Smooth muscle cell (in vitro differentiated cells): ENCODE measurements at regions not wholly inside any gene's neighbourhood (a gene's known extent, or its start where the extent isn't known, plus 50 kb on each side); places are given as distances from the start of the nearest gene placed in this dataset.

Source experiments
- DNase-seq: peaks from one replicate; lab custom pipeline; 2025; ENCODE audit not compliant: unreplicated experiment; lab: John Stamatoyannopoulos, UW
- H2AFZ ChIP-seq: fragments of 200-600 bp; sonication (generic); 2 replicates; pipeline ENCODE4 v1.6.0; 2016; ENCODE audit warnings: antibody characterized with exemption, low read depth, mild to moderate bottlenecking
- H3F3A ChIP-seq: fragments of 200-600 bp; sonication (generic); 2 replicates; pipeline ENCODE4 v1.6.0; 2017; ENCODE audit warnings: antibody characterized with exemption, low read depth
- H3K27ac ChIP-seq: fragments of 200-600 bp; sonication (generic); 2 replicates; pipeline ENCODE4 v1.5.1; 2016; ENCODE audit warnings: low read depth, mild to moderate bottlenecking
- H3K27me3 ChIP-seq: fragments of 200-600 bp; sonication (generic); 2 replicates; pipeline ENCODE4 v1.6.1; 2016; ENCODE audit warnings: low read depth, mild to moderate bottlenecking
- H3K36me3 ChIP-seq: fragments of 200-600 bp; sonication (generic); 2 replicates; pipeline ENCODE4 v1.5.1; 2016; ENCODE audit warnings: low read depth
- H3K4me1 ChIP-seq: fragments of 200-600 bp; sonication (generic); 2 replicates; pipeline ENCODE4 v1.5.1; 2016; ENCODE audit warnings: low read depth
- H3K4me2 ChIP-seq: fragments of 200-600 bp; sonication (generic); 2 replicates; pipeline ENCODE4 v1.6.0; 2016; ENCODE audit warnings: mild to moderate bottlenecking
- H3K4me3 ChIP-seq: fragments of 200-600 bp; sonication (generic); 2 replicates; pipeline ENCODE4 v1.5.1; 2016; ENCODE audit warnings: mild to moderate bottlenecking
- H3K79me2 ChIP-seq: fragments of 200-600 bp; sonication (generic); 2 replicates; pipeline ENCODE4 v1.6.0; 2016; ENCODE audit warnings: low read depth, mild to moderate bottlenecking
- H3K9ac ChIP-seq: fragments of 200-600 bp; sonication (generic); 2 replicates; pipeline ENCODE4 v1.6.0; 2016; ENCODE audit warnings: low read depth
- H3K9me3 ChIP-seq: fragments of 200-600 bp; sonication (generic); replicated peaks from 2 replicates; pipeline ENCODE4 v1.5.1; 2016; ENCODE audit warnings: low read depth
- H4K20me1 ChIP-seq: fragments of 200-600 bp; sonication (generic); 2 replicates; pipeline ENCODE4 v1.6.0; 2016; ENCODE audit warnings: low read depth
- CTCF ChIP-seq: fragments of 200-600 bp; sonication (generic); IDR thresholded peaks from 2 replicates; pipeline ENCODE4 v1.5.1; 2017; ENCODE audit warnings: borderline replicate concordance, mild to moderate bottlenecking, antibody characterized with exemption; ENCODE audit not compliant: insufficient read depth, poor library complexity, severe bottlenecking
- WGBS: methylation state at CpG from one replicate; pipeline ENCODE4 v1.1.7; 2016; ENCODE audit warnings: low lambda C conversion rate; 5-methylcytosine and 5-hydroxymethylcytosine counted together

GRCh38 chr18:78677483-78678317 is 301.9 kb upstream of the SALL3 start:
- Histone ChIP-seq H3K36me3 (no peaks in the 10 kb centered on the region), H3K4me2 (no peak overlapping the region), H3K4me1 (no peaks in the 10 kb centered on the region)

GRCh38 chr18:78678318-78678695 is 301.3 kb upstream of the SALL3 start:
- no peak overlapping the region for H3K27ac ChIP-seq
- no peaks in the 10 kb centered on the region for H3K4me1 ChIP-seq
- H3F3A ChIP-seq, result no peaks in the 10 kb centered on the region
- WGBS, result 84% methylated on average over 8 of the region's 8 CpGs
- no peak overlapping the region for H2AFZ ChIP-seq
- H3K36me3 ChIP-seq, result no peaks in the 10 kb centered on the region
- no peaks in the 10 kb centered on the region for H3K9me3 ChIP-seq
- H3K4me3 ChIP-seq, result no peak overlapping the region
- H3K9ac ChIP-seq, result no peak overlapping the region
- H3K27me3 ChIP-seq, result no peaks in the 10 kb centered on the region
- no peak for TF ChIP-seq CTCF
- no peaks in the 10 kb centered on the region for H4K20me1 ChIP-seq
- no peaks in the 10 kb centered on the region for H3K79me2 ChIP-seq
- no peak for DNase-seq
- no peak overlapping the region for H3K4me2 ChIP-seq

More at GRCh38 chr18:78677483-78678317, 301.9 kb upstream of the SALL3 start:
- Histone ChIP-seq H3K27ac (no peak overlapping the region), H3K27me3 (no peaks in the 10 kb centered on the region), H3K9ac (no peak overlapping the region), H3F3A (no peaks in the 10 kb centered on the region), H3K4me3 (no peak overlapping the region), H3K79me2 (no peaks in the 10 kb centered on the region), H2AFZ (no peak overlapping the region), H3K9me3 (no peaks in the 10 kb centered on the region), H4K20me1 (no peaks in the 10 kb centered on the region)
- TF ChIP-seq CTCF, result no peak
- DNase-seq, result no peak
- WGBS, result 96% methylated on average over 25 of the region's 25 CpGs

GRCh38 chr18:78679031-78679430 is 300.6 kb upstream of the SALL3 start:
- H3K27ac ChIP-seq, result no peak overlapping the region
- no peaks in the 10 kb centered on the region for H3K79me2 ChIP-seq
- H3K4me2 ChIP-seq, result no peak overlapping the region
- no peaks in the 10 kb centered on the region for H4K20me1 ChIP-seq
- no peaks in the 10 kb centered on the region for H3F3A ChIP-seq
- H3K4me3 ChIP-seq, result no peak overlapping the region
- DNase-seq, result no peak
- H2AFZ ChIP-seq, result no peak overlapping the region
- no peaks in the 10 kb centered on the region for H3K4me1 ChIP-seq
- no peaks in the 10 kb centered on the region for H3K36me3 ChIP-seq
- no peak for TF ChIP-seq CTCF
- H3K27me3 ChIP-seq, result no peaks in the 10 kb centered on the region
- H3K9me3 ChIP-seq, result no peaks in the 10 kb centered on the region
- WGBS, result 90% methylated on average over 9 of the region's 9 CpGs
- H3K9ac ChIP-seq, result no peak overlapping the region
